ENCODE measurements at regions not wholly inside any gene's neighbourhood (a gene's known extent, or its start where the extent isn't known, plus 50 kb on each side); places are given as distances from the start of the nearest gene placed in this dataset.

GRCh38 chr2:52970642-52971041, 797.0 kb upstream of the CHAC2 start:
- Histone ChIP-seq H2AFZ (ENCODE audit: low read length) (no peak overlapping the region), H3K79me1 (ENCODE audit: low read depth, low read length) (no peaks in the 10 kb centered on the region), H2BK12ac (ENCODE audit: low read length) (no peak overlapping the region), H3K36me3 (replicated peaks in 1 of 2; ENCODE audit: control insufficient read depth in 2 of 2, insufficient read depth in 2 of 2, low read length in 2 of 2) (no peaks in the 10 kb centered on the region), H2BK5ac (ENCODE audit: low read length) (no peak overlapping the region), H3K27ac (replicated peaks; ENCODE audit: low read length) (no peak overlapping the region), H3K4me2 (ENCODE audit: insufficient read depth, low read length, poor library complexity, severe bottlenecking) (no peak overlapping the region), H3K4me3 (ENCODE audit: low read length in 2 of 2) (no peak overlapping the region), H3K9ac (ENCODE audit: low read depth, low read length, poor library complexity) (no peak overlapping the region), H3K14ac (ENCODE audit: low read length) (no peak overlapping the region), H2AK5ac (ENCODE audit: low read depth, low read length) (no peak overlapping the region), H3K18ac (ENCODE audit: low read length) (no peak overlapping the region), H3K4ac (ENCODE audit: low read length) (no peak overlapping the region), H3K27me3 (ENCODE audit: control insufficient read depth in 3 of 3, insufficient read depth in 3 of 3, low read depth in 1 of 3, low read length in 3 of 3) (no peaks in the 10 kb centered on the region), H3K9me3 (replicated peaks in 1 of 2; ENCODE audit: control insufficient read depth in 2 of 2, insufficient read depth in 1 of 2, low read depth in 1 of 2, low read length in 2 of 2) (no peaks in the 10 kb centered on the region), H3K4me1 (ENCODE audit: control insufficient read depth in 2 of 2, insufficient read depth in 1 of 2, low read depth in 1 of 2, low read length in 2 of 2) (no peaks in the 10 kb centered on the region), H4K8ac (ENCODE audit: low read depth, low read length) (no peak overlapping the region), H3K23ac (ENCODE audit: low read depth, low read length, poor library complexity) (no peak overlapping the region), H2BK120ac (ENCODE audit: low read depth, low read length) (no peak overlapping the region), H4K91ac (ENCODE audit: low read depth, low read length, poor library complexity) (no peak overlapping the region), H2BK15ac (ENCODE audit: low read length) (no peak overlapping the region)
- DNase-seq (ENCODE audit: low spot score), result no peak
- no CpG with 5 or more reads among the region's 1 CpG for WGBS, 2 donors (ENCODE audit: extremely low coverage in 2 of 2, insufficient read length in 2 of 2, insufficient replicate concordance in 1 of 2)

GRCh38 chr2:52968043-52968442, 799.6 kb upstream of the CHAC2 start:
- Histone ChIP-seq H2BK12ac (ENCODE audit: low read length) (no peak overlapping the region), H3K14ac (ENCODE audit: low read length) (no peak overlapping the region), H3K23ac (ENCODE audit: low read depth, low read length, poor library complexity) (no peak overlapping the region), H3K27ac (replicated peaks; ENCODE audit: low read length) (no peak overlapping the region), H2BK15ac (ENCODE audit: low read length) (no peak overlapping the region), H3K4ac (ENCODE audit: low read length) (no peak overlapping the region), H3K18ac (ENCODE audit: low read length) (no peak overlapping the region), H3K79me1 (ENCODE audit: low read depth, low read length) (no peaks in the 10 kb centered on the region), H4K8ac (ENCODE audit: low read depth, low read length) (no peak overlapping the region), H3K4me2 (ENCODE audit: insufficient read depth, low read length, poor library complexity, severe bottlenecking) (no peak overlapping the region), H3K9me3 (replicated peaks in 1 of 2; ENCODE audit: control insufficient read depth in 2 of 2, insufficient read depth in 1 of 2, low read depth in 1 of 2, low read length in 2 of 2) (no peaks in the 10 kb centered on the region), H2BK120ac (ENCODE audit: low read depth, low read length) (no peak overlapping the region), H3K36me3 (replicated peaks in 1 of 2; ENCODE audit: control insufficient read depth in 2 of 2, insufficient read depth in 2 of 2, low read length in 2 of 2) (no peaks in the 10 kb centered on the region), H3K4me3 (ENCODE audit: low read length in 2 of 2) (no peak overlapping the region), H3K4me1 (ENCODE audit: control insufficient read depth in 2 of 2, insufficient read depth in 1 of 2, low read depth in 1 of 2, low read length in 2 of 2) (no peaks in the 10 kb centered on the region), H4K91ac (ENCODE audit: low read depth, low read length, poor library complexity) (no peak overlapping the region), H2AFZ (ENCODE audit: low read length) (no peak overlapping the region), H3K27me3 (ENCODE audit: control insufficient read depth in 3 of 3, insufficient read depth in 3 of 3, low read depth in 1 of 3, low read length in 3 of 3) (no peaks in the 10 kb centered on the region), H2BK5ac (ENCODE audit: low read length) (no peak overlapping the region), H3K9ac (ENCODE audit: low read depth, low read length, poor library complexity) (no peak overlapping the region), H2AK5ac (ENCODE audit: low read depth, low read length) (no peak overlapping the region)
- WGBS, 2 donors (ENCODE audit: extremely low coverage in 2 of 2, insufficient read length in 2 of 2, insufficient replicate concordance in 1 of 2), result no CpG with 5 or more reads among the region's 1 CpG
- DNase-seq (ENCODE audit: low spot score), result no peak

DNA sequence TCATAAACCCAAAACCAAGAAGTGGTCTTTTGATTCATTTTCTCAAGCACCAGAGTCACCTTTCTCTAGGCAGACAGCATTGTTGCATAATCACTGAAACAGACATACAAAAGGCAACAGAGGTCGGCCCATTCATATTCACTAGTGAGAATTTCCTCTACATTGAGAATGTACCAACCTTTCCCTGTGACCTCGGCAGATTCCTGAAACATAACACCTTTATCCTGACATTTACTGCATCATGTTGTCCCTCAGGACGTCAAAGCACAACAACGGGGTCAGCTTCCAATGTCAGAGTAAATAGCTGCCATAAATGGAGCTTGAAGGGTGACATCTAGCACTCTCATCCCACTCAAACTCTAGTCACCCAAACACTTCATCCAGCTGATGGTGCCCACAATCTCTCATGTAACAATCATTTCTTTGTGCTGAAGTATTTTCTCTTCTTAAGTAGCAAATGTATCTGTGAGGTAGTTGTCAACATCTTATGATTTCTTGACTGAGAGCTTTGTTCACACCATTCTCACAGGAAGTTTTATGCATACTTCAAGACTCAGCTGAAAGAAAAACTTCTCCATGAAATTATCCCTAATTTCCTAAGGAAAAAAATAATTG, 802.6 kb upstream of the CHAC2 start:
- H3K4me2 ChIP-seq (ENCODE audit: insufficient read depth, low read length, poor library complexity, severe bottlenecking), result no peak overlapping the region
- H4K8ac ChIP-seq (ENCODE audit: low read depth, low read length), result no peak overlapping the region
- H3K18ac ChIP-seq (ENCODE audit: low read length), result no peak overlapping the region
- H3K9ac ChIP-seq (ENCODE audit: low read depth, low read length, poor library complexity), result no peak overlapping the region
- no peak overlapping the region for H3K4me3 ChIP-seq (ENCODE audit: low read length in 2 of 2)
- H2AK5ac ChIP-seq (ENCODE audit: low read depth, low read length), result no peak overlapping the region
- no peak overlapping the region for H2BK15ac ChIP-seq (ENCODE audit: low read length)
- no peaks in the 10 kb centered on the region for H3K27me3 ChIP-seq (ENCODE audit: control insufficient read depth in 3 of 3, insufficient read depth in 3 of 3, low read depth in 1 of 3, low read length in 3 of 3)
- H3K9me3 ChIP-seq (replicated peaks in 1 of 2; ENCODE audit: control insufficient read depth in 2 of 2, insufficient read depth in 1 of 2, low read depth in 1 of 2, low read length in 2 of 2), result no peaks in the 10 kb centered on the region
- H2AFZ ChIP-seq (ENCODE audit: low read length), result no peak overlapping the region
- no peak overlapping the region for H3K27ac ChIP-seq (replicated peaks; ENCODE audit: low read length)
- no peak overlapping the region for H2BK12ac ChIP-seq (ENCODE audit: low read length)
- H4K91ac ChIP-seq (ENCODE audit: low read depth, low read length, poor library complexity), result no peak overlapping the region
- no CpG with 5 or more reads among the region's 4 CpGs for WGBS, 2 donors (ENCODE audit: extremely low coverage in 2 of 2, insufficient read length in 2 of 2, insufficient replicate concordance in 1 of 2)
- no peaks in the 10 kb centered on the region for H3K36me3 ChIP-seq (replicated peaks in 1 of 2; ENCODE audit: control insufficient read depth in 2 of 2, insufficient read depth in 2 of 2, low read length in 2 of 2)
- no peak overlapping the region for H3K23ac ChIP-seq (ENCODE audit: low read depth, low read length, poor library complexity)
- no peak for DNase-seq (ENCODE audit: low spot score)
- H3K4me1 ChIP-seq (ENCODE audit: control insufficient read depth in 2 of 2, insufficient read depth in 1 of 2, low read depth in 1 of 2, low read length in 2 of 2), result peaks cover 0 to 1% of the 10 kb centered on the region in 2 donors
- no peak overlapping the region for H3K14ac ChIP-seq (ENCODE audit: low read length)
- no peak overlapping the region for H2BK5ac ChIP-seq (ENCODE audit: low read length)
- H3K79me1 ChIP-seq (ENCODE audit: low read depth, low read length), result no peaks in the 10 kb centered on the region
- H3K4ac ChIP-seq (ENCODE audit: low read length), result no peak overlapping the region
- H2BK120ac ChIP-seq (ENCODE audit: low read depth, low read length), result no peak overlapping the region

DNA sequence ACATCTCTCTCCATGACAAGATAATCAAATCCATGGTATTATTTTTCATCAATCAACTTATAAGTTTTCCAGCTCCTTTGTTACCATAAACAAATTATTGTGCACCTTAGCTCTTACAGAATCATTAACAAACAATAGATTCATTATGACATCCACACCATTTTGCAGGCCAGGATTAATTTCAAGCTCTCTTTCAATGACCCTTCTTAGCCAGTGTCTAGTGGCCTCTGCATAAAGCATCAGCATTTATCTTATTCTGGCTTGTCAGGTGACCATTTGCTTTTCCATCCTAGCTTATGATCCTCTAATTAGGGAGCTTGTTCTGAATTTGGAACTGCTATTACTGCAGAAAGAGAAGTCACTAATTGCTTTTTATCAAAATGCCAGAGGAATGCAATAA, 806.2 kb upstream of the CHAC2 start:
- Histone ChIP-seq H2AFZ (ENCODE audit: low read length) (no peak overlapping the region), H2BK15ac (ENCODE audit: low read length) (no peak overlapping the region), H4K91ac (ENCODE audit: low read depth, low read length, poor library complexity) (no peak overlapping the region), H2AK5ac (ENCODE audit: low read depth, low read length) (no peak overlapping the region), H3K9ac (ENCODE audit: low read depth, low read length, poor library complexity) (no peak overlapping the region), H3K4me3 (ENCODE audit: low read length in 2 of 2) (no peak overlapping the region), H3K4me2 (ENCODE audit: insufficient read depth, low read length, poor library complexity, severe bottlenecking) (no peak overlapping the region), H3K79me1 (ENCODE audit: low read depth, low read length) (no peaks in the 10 kb centered on the region), H3K18ac (ENCODE audit: low read length) (no peak overlapping the region), H4K8ac (ENCODE audit: low read depth, low read length) (no peak overlapping the region), H3K27ac (replicated peaks; ENCODE audit: low read length) (no peak overlapping the region), H3K4ac (ENCODE audit: low read length) (no peak overlapping the region), H3K27me3 (ENCODE audit: control insufficient read depth in 3 of 3, insufficient read depth in 3 of 3, low read depth in 1 of 3, low read length in 3 of 3) (no peaks in the 10 kb centered on the region), H2BK120ac (ENCODE audit: low read depth, low read length) (no peak overlapping the region), H2BK12ac (ENCODE audit: low read length) (no peak overlapping the region), H3K4me1 (ENCODE audit: control insufficient read depth in 2 of 2, insufficient read depth in 1 of 2, low read depth in 1 of 2, low read length in 2 of 2) (peaks cover 0 to 1% of the 10 kb centered on the region in 2 donors), H3K36me3 (replicated peaks in 1 of 2; ENCODE audit: control insufficient read depth in 2 of 2, insufficient read depth in 2 of 2, low read length in 2 of 2) (no peaks in the 10 kb centered on the region), H2BK5ac (ENCODE audit: low read length) (no peak overlapping the region), H3K9me3 (replicated peaks in 1 of 2; ENCODE audit: control insufficient read depth in 2 of 2, insufficient read depth in 1 of 2, low read depth in 1 of 2, low read length in 2 of 2) (no peaks in the 10 kb centered on the region), H3K23ac (ENCODE audit: low read depth, low read length, poor library complexity) (no peak overlapping the region), H3K14ac (ENCODE audit: low read length) (no peak overlapping the region)
- DNase-seq (ENCODE audit: low spot score), result no peak

Measured in neuronal stem cell (in vitro differentiated cells).